RWPE2 (cell line): ENCODE measurements at regions not wholly inside any gene's neighbourhood (a gene's known extent, or its start where the extent isn't known, plus 50 kb on each side); places are given as distances from the start of the nearest gene placed in this dataset.

Source experiments
- ATAC-seq: fragments of 200-7000 bp; cut with Tn5 transposase; 3 replicates; pipeline ENCODE4 v1.9.1; 2021; ENCODE audit warnings: low read depth
- DNase-seq: peaks from one replicate; pipeline ENCODE4 v3.0.0-alpha.2; 2020; ENCODE audit warnings: low spot score
- H3K27ac ChIP-seq: fragments of 450-650 bp; 2 replicates; pipeline ENCODE4 v1.5.1; 2017; ENCODE audit warnings: mild to moderate bottlenecking; ENCODE audit not compliant: poor library complexity, severe bottlenecking
- H3K27me3 ChIP-seq: fragments of 250-450 bp; sonication (Bioruptor Pico); 2 replicates; pipeline ENCODE4 v1.5.1; 2021; ENCODE audit warnings: mild to moderate bottlenecking, moderate library complexity; ENCODE audit not compliant: insufficient read depth, poor library complexity, severe bottlenecking
- H3K36me3 ChIP-seq: fragments of 250-450 bp; sonication (Bioruptor Pico); 2 replicates; pipeline ENCODE4 v1.5.1; 2020; ENCODE audit warnings: low read depth, mild to moderate bottlenecking, moderate library complexity
- H3K4me1 ChIP-seq: fragments of 250-450 bp; sonication (Bioruptor Pico); 2 replicates; pipeline ENCODE4 v1.5.1; 2021; ENCODE audit warnings: mild to moderate bottlenecking, moderate library complexity; ENCODE audit not compliant: insufficient read depth, poor library complexity, severe bottlenecking
- H3K4me3 ChIP-seq: fragments of 250-450 bp; sonication (Bioruptor Pico); 2 replicates; pipeline ENCODE4 v1.5.1; 2021; ENCODE audit warnings: mild to moderate bottlenecking, moderate library complexity; ENCODE audit not compliant: severe bottlenecking
- H3K9me3 ChIP-seq: fragments of 250-450 bp; sonication (Bioruptor Pico); 2 replicates; pipeline ENCODE4 v1.5.1; 2021; ENCODE audit warnings: mild to moderate bottlenecking, moderate library complexity; ENCODE audit not compliant: severe bottlenecking
- TF ChIP-seq, protein P1 (sequence below): fragments of 450-650 bp; IDR thresholded peaks from one replicate; pipeline ENCODE4 v1.5.1; 2017; ENCODE audit warnings: mild to moderate bottlenecking, moderate library complexity; ENCODE audit not compliant: poor library complexity, severe bottlenecking

DNA sequence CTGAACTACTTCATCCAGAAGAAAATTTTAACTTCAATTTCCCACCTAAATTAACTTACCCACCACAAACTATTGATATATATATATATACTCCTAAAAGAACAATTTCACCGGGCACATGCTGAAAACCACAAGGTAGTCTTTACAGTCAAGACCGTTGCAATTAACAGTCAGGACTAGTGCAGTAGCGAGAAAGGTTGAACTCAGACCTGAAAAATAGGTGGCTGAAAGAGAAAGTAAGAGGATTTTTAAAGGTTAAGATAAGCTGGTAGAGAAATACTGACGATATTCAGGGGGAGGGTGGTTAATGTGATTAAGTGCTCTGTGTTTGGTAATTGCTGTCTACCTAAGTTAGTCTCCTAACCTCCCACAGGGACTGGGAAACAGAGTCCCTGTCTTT is 1153.5 kb upstream of the TMPRSS15 start:
- H3K36me3 ChIP-seq: no peaks in the 10 kb centered on the region
- TF ChIP-seq, protein P1, sequence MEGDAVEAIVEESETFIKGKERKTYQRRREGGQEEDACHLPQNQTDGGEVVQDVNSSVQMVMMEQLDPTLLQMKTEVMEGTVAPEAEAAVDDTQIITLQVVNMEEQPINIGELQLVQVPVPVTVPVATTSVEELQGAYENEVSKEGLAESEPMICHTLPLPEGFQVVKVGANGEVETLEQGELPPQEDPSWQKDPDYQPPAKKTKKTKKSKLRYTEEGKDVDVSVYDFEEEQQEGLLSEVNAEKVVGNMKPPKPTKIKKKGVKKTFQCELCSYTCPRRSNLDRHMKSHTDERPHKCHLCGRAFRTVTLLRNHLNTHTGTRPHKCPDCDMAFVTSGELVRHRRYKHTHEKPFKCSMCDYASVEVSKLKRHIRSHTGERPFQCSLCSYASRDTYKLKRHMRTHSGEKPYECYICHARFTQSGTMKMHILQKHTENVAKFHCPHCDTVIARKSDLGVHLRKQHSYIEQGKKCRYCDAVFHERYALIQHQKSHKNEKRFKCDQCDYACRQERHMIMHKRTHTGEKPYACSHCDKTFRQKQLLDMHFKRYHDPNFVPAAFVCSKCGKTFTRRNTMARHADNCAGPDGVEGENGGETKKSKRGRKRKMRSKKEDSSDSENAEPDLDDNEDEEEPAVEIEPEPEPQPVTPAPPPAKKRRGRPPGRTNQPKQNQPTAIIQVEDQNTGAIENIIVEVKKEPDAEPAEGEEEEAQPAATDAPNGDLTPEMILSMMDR: no peak
- ATAC-seq: no peak
- DNase-seq: no peak
- no peaks in the 10 kb centered on the region for H3K27me3 ChIP-seq
- H3K4me3 ChIP-seq: no peak overlapping the region
- no peaks in the 10 kb centered on the region for H3K4me1 ChIP-seq
- H3K9me3 ChIP-seq: no peaks in the 10 kb centered on the region
- no peak overlapping the region for H3K27ac ChIP-seq

DNA sequence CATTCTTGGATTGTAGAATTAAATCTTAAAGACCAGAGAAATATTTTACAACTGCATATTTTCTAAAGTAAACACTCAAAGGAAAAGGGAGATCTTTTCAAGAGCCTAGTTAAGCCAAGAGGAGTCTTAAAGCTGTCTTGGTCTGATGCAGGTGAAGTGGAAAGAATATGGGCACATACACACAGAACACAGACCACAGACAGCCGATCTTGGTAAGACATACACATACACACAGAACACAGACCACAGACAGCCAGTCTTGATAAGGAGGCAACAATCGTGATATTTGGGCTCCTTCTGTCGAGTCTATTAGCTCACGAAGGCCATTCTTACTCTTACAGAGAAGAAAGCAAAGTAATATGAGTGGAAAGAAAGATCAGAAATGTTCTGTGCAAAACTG is 1153.9 kb upstream of the TMPRSS15 start:
- DNase-seq (no peak), ATAC-seq (no peak)
- no peaks in the 10 kb centered on the region for H3K36me3 ChIP-seq
- no peaks in the 10 kb centered on the region for H3K4me1 ChIP-seq
- H3K4me3 ChIP-seq: no peak overlapping the region
- no peaks in the 10 kb centered on the region for H3K9me3 ChIP-seq
- no peak overlapping the region for H3K27ac ChIP-seq
- H3K27me3 ChIP-seq: no peaks in the 10 kb centered on the region
- TF ChIP-seq, protein P1: no peak

DNA sequence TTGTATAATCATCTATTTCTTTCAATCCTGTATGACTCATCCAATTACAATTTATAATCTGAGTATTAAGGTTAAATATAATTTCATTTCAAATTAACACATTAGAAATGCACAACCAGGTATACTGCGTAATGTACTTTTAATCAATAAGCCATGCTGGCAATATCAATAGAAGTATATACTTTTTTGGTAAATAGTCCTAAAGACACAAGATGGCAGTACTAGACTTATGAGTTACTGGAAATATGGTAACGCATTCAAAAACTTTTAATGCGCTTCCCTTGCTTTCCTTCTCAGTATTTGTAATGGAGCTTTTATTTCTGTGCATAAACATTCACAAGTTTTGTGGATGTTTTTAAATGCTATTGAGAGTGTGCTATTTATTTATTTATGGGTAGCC is 1162.0 kb upstream of the TMPRSS15 start:
- ATAC-seq (no peak), DNase-seq (no peak)
- no peak overlapping the region for H3K27ac ChIP-seq
- no peaks in the 10 kb centered on the region for H3K36me3 ChIP-seq
- TF ChIP-seq, protein P1: no peak
- no peak overlapping the region for H3K4me3 ChIP-seq
- peaks cover 7% of the 10 kb centered on the region for H3K27me3 ChIP-seq
- no peaks in the 10 kb centered on the region for H3K9me3 ChIP-seq
- H3K4me1 ChIP-seq: no peaks in the 10 kb centered on the region

DNA sequence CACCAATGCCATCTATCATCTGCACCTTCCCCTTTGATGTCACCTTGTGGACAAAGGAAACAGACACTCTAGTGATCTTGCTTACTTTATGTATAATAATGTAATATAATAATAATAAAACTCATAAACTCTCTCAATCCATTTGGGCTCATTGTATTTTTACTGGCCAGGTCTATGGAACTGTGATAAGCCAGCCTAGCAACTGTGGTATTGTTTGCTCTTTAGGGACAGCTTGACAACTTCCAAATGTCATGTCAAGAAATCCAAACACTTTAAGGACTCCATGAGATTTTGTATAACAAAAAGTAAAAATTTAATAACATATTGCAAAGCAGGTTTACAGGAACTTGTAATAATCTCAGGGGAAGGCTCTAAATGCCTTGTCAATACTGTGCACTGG is 1163.4 kb upstream of the TMPRSS15 start:
- no peaks in the 10 kb centered on the region for H3K36me3 ChIP-seq
- no peaks in the 10 kb centered on the region for H3K9me3 ChIP-seq
- DNase-seq (no peak), ATAC-seq (no peak)
- H3K27me3 ChIP-seq: peaks cover 7% of the 10 kb centered on the region
- TF ChIP-seq, protein P1: no peak
- no peak overlapping the region for H3K4me3 ChIP-seq
- H3K4me1 ChIP-seq: no peaks in the 10 kb centered on the region
- H3K27ac ChIP-seq: no peak overlapping the region

DNA sequence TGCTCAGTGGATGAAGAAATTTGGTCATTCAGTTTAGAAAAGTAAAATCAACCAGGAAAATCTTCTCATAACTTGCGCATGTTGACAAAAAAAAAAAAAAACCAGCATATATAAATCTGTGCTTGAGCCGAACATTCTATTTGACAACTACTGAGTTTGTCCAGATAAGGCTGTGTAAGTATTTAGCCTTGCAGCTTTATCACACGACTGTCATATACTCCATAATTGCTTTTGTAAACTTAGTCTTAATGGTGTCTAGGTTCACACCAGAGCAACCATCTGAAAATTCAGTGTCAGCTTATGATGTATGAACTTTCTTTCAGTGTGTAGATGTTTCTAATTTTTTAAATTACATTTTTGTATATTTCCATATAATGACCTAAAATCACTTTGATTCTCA is 1173.8 kb upstream of the TMPRSS15 start:
- Histone ChIP-seq H3K27ac (no peak overlapping the region), H3K9me3 (no peaks in the 10 kb centered on the region), H3K27me3 (peaks cover 28% of the 10 kb centered on the region), H3K4me3 (no peak overlapping the region), H3K4me1 (no peaks in the 10 kb centered on the region), H3K36me3 (no peaks in the 10 kb centered on the region)
- TF ChIP-seq, protein P1: no peak
- ATAC-seq: no peak
- DNase-seq: no peak
